HK-2 (cell line): ENCODE measurements at regions not wholly inside any gene's neighbourhood (a gene's known extent, or its start where the extent isn't known, plus 50 kb on each side); places are given as distances from the start of the nearest gene placed in this dataset.
A peak's percentile ranks its signal among the peaks of the same experiment; 100 is the strongest.

Source experiments
- DNase-seq: peaks from one replicate; pipeline ENCODE4 v3.0.0-alpha.2; 2018; ENCODE audit not compliant: unreplicated experiment

DNA sequence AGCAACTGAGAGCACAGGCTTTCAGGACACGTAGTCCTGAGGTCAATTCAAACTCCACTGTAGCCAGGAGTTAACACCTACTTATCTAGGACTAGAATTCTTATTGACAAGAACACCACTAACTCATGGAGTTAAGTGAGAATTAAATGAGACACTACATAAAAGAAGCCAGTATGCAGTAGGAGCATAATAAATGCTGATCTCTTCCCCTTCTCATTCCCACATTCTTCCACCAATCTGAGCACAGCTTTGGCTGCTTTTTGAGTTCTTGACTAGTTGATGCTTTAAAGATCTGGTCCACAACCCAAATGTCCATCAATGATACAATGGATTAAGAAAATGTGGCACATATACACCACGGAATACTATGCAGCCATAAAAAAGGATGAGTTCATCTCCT lies 55.2 kb downstream of the TTC32 start:
- no peak for DNase-seq

DNA sequence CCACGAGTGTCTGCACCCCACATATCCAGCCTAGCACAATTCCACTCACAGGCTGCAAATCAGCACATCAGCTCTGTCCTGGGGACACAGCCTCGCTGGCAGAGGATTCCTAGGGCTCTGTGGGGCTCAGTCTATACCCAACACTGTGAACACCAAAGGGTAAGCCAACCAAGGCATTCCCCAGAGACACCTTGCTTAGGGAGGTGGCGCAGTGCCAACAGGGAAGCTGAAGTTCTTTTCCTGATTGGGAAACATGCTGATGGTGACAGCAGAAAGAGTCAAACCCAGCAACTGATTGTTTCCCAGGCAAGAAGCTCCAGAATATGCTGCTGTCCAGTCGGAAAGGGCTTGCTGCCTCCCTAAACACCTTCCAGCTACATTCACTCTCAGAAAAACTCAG lies 55.8 kb downstream of the TTC32 start:
- DNase-seq: no peak

DNA sequence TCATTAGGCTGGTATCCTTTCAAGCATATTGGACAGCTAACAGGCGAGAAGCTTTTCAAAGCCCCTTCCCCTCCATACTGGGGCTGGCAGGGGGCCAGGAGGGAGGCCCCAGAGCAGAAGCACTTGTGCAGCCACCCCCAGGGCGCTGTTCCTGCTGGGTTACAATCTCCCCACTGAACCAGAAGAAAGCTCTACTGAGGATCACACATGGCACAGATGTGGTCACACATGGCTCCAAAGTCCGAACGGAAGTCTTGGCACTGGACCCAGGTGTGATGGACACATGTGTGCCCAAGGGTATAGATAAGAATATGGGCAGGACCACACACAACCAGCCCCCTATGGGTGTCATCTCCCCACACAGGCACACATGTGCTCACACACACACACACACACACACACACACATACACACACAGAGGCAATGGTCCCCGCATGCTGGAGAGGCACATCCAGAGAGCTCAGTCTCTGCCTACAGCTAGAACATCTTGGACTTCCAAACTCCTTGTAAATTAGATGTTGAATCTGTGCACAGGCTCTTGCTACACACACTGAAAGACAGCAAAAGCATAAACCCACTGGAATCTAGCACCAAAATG lies 56.4 kb downstream of the TTC32 start:
- no peak for DNase-seq

DNA sequence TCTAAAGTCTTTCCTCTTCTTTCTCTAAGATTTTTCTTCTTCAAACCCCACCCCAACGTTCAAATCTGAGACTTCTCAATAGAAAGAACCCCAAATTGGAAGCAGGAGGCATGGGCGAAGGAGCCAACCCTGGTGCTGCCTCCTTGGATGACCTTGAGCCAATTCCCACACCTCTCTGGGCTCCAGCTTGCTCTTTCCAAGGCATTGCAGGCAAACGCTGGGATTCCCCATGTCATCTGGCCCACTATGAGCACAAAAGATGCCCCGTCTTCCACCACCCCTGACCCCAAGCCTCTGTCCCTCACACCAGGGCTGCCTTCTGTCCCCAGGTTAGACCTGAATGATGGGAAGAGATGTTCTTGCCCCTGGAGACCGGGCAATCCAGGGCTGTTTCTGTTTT lies 57.0 kb downstream of the TTC32 start:
- no peak for DNase-seq

DNA sequence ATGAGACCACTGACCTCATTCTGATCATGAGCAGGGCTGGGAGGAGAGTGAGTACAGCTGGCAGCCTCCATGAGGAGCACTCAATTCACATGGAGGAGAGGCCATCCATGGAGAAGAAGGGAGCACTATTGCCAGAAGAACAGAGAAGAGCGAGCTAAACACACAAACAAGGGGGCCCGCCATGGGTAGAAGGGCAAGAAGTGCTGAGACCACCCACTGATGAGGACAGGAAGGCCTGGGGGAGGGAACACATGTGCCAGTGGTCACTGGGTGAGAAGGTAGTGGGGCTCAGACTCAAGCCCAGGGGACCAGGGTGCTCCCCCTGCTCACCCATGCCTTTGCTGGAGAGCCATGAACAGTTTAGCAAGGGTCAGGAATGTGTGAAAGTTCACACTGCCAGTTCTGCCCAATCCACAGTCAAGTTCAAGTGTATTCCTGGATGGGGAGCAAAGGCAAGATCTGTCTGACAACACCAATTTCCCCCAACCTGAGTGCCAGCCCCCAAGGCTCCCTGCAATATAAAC lies 57.7 kb downstream of the TTC32 start:
- DNase-seq: no peak

DNA sequence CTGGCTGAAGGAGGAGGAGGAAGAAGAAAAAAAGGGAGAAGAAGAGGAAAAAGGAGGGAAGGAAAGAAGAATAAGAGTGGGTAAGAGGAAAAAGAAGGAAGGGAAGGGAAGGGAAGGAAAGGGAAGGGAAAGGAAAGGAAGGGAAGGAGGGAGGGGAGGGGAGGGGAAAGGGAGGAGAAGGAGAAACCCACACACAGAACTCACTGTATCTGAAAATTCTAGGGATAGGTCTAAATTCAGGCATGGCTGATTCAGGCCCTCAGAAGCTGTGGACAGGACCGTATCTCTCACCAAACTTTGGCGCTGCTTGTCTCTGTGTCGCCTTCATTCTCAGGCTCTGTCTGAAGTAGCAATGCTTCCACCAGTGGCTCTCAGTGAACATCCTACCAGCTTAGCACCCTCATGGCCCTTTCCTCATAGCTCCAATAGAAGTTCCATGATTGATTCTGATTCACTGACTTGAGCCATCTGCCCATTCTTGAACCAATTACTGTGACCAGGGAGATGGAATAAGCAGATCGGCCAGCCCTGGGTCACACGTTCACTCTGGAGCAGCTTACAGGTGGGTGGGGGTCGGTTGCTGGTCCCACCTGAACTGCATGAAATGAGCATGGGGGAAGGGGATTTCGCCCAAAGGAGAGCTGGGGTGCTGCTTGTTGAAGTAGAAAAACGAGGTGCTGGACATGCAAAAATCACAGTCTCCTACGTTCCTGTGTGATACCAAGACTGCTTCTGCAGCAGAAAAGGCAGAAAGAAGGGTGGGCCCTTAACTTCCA lies 59.7 kb downstream of the TTC32 start:
- DNase-seq: no peak

DNA sequence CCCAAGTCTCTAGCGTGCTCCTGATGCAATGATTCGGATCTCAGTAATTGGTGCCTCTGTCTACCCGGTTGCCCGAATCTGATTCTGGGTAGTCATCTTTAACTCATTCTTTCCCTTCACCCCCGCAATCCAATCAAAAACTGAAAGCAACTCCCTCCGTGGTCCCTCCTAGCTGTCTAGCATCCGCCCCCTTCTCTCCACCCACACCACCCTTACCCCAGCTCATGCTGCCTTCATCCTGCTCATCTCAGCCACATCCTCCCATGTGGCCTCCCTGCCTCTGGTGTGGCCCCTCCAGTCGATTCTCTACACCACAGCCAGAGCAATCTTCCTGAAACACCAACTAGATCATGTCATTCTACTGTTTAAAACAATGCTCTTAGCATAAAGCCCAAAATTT lies 62.3 kb downstream of the TTC32 start:
- DNase-seq: no peak

DNA sequence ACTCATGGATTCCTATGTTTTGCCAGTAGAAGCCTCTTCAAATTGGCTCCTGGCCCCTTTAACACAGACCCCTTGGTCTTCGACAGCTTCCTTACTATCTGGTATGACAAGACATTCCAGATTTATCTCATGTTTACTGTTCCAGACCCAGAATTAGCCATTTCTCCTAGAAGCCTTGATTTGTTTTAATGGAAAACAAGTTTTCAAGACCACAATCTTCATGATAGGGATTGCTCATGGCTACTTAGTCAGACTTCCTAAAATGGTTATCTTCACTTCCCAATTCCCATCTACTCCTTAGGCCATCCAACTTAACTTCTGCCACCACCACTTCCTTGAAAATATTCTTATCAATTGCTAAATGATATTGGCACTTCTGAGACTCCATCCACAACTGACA lies 63.2 kb downstream of the TTC32 start:
- no peak for DNase-seq

DNA sequence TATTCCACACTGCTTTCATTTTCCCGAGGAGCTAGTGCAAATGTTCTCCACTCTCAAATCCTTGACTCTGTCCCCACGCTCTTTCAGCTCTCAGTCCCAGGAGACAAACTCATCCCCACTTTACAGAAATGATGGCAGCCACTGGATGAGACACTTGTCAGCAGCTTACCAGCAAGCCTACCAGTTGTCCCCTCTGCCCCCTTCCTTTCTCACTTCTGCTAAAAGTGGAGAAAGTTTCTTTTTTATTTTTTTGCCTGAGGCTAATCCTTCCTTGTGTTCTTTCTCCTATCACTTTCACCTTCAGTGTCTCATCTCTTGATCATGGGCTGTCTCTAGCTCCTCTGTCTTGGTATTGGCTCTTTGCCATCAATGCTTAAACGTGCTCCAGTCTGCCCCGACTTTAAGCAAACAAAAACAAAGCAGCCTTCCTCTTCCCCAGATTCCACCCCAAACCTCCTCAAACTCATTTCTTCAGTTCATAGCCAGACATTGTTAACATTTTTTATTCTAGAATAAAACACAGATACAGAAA lies 64.5 kb downstream of the TTC32 start:
- DNase-seq: no peak

DNA sequence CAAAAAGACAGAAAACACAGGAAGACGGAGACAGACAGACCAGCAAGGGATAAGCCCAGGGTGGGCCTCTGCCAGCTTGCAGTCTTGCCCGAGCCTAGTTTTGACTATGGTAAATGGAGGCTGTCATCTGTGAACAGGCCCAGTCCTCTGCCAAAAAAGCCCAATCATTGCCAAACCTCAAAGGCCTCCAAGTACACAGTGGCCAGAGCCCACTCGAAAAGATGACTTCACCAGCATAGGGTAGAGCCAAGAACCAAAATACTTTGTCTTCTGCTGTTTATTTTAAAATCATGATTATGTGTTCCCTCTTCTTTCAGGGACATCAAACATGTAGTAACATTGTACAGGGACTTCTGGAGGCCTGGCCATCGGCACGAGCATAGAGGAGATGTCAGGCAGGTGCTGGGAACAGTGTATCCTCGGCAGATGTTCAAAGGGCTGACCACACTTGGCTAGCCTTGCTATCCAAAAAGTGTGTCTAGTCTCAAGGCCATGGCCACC lies 66.0 kb downstream of the TTC32 start:
- no peak for DNase-seq

DNA sequence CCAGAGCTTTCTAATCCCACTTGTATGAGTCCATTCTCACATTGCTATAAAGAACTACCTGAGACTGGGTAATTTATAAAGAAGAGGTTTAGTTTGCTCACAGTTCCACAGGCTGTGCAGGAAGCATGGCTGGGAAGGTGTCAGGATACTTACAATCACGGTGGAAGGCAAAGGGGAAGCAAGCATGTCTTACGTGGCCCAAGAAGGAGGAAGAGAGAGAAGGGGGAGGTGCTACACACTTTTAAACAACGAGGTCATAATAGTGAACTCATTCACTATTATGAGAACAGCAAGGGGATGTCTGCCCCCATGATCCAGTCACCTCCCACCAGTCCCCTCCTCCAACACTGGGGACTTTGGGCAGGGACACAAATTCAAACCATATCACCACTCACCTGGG lies 67.8 kb downstream of the TTC32 start:
- no peak for DNase-seq

DNA sequence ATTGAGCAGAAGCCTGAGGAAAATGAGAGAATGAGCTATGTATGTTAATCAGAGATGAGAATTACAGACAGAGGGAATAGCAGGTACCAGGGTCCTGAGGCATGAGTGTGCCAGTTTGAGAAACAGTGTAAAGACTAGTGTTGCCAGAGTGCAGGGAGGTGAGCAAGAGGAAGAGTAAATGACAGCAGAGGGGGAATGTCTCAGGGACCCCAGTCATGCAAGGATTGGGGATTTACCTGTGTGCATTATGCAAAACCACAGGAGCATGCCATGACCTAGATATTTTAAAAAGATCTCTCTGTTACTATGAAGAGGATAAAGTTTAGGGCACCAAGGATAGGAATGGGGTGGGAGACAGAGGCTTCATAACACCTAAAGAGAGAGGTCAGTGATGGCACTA lies 72.1 kb downstream of the TTC32 start:
- no peak for DNase-seq

DNA sequence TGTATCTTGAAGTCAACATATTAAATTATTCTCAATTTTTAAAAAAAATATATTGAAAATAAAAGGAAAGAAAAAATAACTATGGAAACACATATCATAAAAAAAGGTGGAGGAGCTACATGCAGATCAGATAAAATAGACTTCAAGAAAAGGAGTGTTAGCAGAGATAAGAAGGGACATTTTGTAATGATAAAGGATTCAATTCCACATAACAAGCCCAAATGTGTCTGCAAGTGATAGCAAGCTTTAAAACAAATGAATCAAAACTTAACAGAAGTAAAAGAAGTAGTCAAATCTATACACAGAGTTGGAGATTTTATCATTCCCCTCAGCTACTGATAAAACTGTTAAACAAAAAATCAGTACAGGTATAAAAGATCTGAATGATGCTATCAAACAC lies 74.9 kb downstream of the TTC32 start:
- DNase-seq: no peak

DNA sequence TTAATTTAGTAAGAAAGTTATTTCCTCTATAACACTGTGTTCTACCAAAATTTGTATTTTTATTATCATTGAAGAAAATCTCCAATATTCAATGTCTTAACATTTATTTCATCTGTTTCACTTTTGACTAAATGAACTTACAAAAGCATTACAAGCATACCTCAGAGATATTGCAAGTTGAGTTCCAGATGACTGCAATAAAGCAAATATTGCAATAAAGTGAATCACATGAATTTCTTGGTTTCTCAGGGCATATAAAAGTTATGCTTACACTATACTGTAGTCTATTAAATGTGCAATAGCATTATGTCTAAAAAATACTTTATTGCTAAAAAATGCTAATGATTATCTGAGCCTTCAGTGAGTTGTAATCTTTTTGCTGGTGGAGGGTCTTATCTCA lies 78.3 kb downstream of the TTC32 start:
- no peak for DNase-seq

DNA sequence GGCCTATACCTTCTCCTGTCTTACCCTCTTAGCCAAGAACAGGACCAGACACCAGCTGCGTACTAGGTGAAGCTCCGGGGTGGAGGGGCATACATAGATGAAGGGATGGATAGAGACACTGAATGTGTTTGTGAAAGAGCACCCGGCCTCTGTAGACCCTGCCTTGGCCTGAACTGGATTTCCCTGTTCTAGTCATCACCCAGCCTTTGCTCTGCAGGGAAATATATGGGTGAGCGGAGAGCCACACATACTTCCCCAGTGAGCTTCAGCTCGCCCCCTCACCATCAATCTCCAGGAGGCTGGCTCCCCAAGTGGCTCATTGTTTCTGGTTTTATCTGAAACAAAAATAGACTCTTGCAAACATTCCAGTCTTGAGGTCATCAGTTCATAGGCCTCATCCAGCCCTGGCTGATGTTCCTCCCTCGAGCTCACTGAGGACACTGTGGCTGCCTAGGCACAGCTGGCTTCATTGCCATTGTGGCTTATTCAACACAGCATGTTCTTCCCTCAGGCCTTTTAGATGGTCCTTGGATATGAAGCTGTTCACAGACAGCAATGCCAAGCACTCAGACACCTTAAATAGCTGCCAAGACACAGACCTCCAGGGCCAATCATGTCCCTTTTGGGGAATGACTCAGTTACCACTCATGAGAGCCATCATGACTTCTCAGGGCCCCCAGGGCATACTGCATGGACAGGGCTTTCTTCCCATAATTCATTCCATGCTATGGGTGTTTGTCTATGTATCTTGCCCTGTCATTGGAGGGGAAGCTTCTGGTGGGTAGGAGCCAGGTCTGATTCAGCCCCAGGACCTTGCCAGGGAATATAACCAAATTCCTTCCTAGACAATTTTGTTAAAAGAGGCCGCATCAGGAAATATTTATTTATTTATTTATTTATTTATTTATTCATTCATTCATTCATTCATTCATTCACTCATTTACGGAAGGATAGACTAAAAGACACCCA lies 82.4 kb downstream of the TTC32 start:
- DNase-seq: peak; percentile 10

DNA sequence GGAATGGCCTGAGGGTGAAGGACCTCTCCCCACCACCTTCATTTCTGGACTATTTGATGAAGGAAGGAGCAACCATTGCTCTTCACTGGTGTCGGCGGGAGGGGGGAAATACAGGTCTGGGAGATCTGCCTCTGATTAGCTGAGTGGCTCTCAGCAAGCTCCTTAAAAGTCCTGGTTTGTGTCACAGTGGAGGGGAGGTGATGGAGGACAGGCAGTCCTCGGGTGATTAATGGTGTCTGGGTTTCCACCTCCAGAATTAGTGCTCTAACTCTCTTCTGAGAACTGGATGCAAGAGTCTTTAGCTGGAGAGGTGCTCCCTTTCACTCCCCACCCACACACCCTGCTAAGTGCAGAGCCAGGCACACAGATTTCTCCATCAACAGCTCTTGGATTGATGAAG lies 83.2 kb downstream of the TTC32 start:
- no peak for DNase-seq

DNA sequence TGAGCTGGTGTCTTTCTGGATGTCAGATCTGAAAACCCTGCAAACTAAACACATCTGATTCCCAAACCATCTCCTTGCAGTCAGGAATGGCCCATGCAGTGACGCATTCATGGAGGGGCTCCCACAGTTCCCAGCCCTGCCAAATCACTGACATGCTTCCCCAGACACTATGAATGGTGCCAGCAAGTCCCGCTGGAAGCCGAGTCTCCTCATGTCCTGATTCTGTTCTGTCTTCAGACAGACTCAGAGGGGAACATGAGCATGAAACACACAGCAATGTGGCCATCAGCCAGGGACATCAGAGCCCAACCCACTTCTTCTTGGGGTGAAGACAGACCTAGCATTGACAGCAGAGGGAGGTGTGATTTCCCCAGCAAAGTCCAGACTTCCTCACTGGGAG lies 83.7 kb downstream of the TTC32 start:
- no peak for DNase-seq

DNA sequence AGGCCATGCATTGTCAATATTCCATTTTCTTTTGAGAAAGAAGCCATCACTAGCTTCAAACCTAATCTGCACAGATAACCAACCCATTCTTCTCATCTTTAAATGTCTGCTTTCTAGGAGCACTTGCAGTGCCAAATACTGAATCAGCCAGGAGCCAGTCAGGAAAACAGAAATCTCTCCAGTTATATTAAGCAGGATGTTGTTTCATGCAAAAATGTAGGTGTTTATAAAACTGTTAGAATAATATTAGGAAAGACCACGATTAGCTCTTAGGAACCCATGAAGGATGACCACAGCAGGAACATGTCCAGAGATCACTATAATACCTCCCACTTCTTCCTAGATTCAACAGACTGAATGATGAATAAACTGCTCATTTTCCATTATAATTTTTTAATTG lies 86.0 kb downstream of the TTC32 start:
- DNase-seq: no peak

DNA sequence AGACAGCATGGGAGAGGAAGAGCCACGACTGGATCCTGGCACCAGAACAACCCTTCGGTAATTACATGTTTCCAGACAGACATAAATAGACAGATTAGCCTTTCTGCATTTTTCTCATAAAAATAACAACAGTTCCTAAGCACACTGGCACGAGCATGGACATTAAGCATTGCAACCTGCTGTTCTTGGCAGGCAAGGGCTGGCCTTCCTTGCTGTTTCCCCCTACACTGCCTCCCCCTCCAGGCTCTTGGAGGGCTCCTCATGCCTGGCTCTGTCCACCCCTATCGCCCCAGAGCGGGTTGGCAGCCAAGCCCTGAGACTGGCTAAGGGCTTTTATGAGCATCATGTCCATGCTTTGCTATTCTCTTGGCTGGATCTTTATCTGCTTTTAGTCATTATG lies 89.6 kb downstream of the TTC32 start:
- no peak for DNase-seq

DNA sequence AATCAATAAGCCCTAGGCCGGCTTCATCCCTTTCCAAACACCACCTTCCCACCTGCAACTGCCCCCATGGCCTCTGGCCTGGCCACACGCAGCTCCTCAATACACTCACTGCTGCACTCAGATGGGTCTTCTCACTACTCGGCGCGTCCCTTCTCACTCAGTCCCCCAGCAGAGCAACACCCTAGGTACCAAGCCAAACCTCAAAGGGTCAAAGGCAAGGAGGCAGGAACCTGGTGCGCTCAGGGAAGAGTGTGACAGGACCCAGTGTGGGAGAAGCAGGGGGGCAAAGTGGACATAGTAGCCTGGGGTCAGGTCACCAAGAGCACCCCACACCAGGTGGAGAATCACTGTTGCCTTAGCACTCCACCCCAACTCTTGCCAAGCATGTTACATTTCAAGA lies 90.6 kb downstream of the TTC32 start:
- DNase-seq: no peak

DNA sequence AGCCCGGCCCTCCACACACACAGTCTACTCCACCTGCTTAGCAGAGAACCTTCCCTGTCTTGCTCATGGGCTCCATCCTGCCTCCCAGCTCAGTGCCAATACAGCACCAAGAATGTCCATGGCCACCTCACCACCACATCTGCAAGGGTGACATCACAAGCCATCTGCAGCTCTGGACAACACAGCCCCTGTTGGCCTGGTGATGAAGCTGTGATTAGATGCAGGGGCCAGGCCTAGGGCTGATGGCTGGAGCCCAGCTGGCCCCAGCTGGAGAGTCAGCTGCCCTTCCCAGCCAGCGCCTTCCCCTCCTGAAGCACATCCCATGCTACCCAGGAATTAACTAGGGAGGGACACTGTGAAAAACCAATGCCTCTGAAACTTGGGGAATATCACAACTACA lies 91.1 kb downstream of the TTC32 start:
- DNase-seq: no peak

DNA sequence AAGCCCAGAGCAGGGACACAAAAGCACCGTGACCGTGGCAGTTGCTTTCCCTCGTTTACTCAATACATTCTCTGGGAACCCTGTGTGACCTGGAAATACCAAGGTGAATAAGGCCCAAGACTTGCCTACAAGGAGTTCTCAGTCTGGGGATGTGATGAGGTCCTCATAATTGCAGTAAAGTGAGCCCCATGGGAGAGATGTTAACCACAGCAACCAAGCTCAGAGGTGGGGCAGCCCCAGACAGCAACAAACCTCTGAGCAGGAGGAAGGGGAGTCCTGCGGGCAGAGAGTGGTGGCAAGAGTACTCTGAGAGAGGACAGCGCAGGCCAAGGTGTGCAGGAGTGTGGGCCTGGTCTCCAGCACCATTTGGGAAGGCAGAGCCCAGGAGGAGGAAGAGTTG lies 91.6 kb downstream of the TTC32 start:
- DNase-seq: no peak
